Esophagus muscularis mucosa (tissue), 4 donors: ENCODE measurements at regions not wholly inside any gene's neighbourhood (a gene's known extent, or its start where the extent isn't known, plus 50 kb on each side); places are given as distances from the start of the nearest gene placed in this dataset.

Source experiments
- DNase-seq: peaks from one replicate; pipeline ENCODE4 v3.0.0-alpha.2; 2017; ENCODE audit errors: extremely low spot score
- H3K27ac ChIP-seq, 4 donors: fragments of 200-600 bp; sonication (generic); replicated peaks in 1 of 4; 1 replicate in 3 of 4; 2 replicates in 1 of 4; pipeline ENCODE4 v1.5.1; 2016 to 2019; ENCODE audit warnings: mild to moderate bottlenecking in 1 of 4
- H3K27me3 ChIP-seq, 4 donors: fragments of 200-600 bp; sonication (generic); one replicate each; pipeline versions ENCODE4 v1.5.1 to v1.6.0; 2016 to 2019
- H3K36me3 ChIP-seq, 4 donors: fragments of 200-600 bp; sonication (generic); one replicate each; pipeline ENCODE4 v1.5.1; 2016 to 2019
- H3K4me1 ChIP-seq, 4 donors: fragments of 200-600 bp; sonication (generic); one replicate each; pipeline ENCODE4 v1.5.1; 2016 to 2019
- H3K4me3 ChIP-seq, 4 donors: fragments of 200-600 bp; sonication (generic); 1 replicate in 2 of 4; 2 replicates in 2 of 4; pipeline ENCODE4 v1.5.1; 2016 to 2019; ENCODE audit warnings: mild to moderate bottlenecking in 4 of 4, moderate library complexity in 1 of 4
- H3K9me3 ChIP-seq, 4 donors: fragments of 200-600 bp; sonication (generic); 1 replicate in 3 of 4; 2 replicates in 1 of 4; pipeline ENCODE4 v1.5.1; 2016 to 2019
- EP300 ChIP-seq: sonication (generic); formaldehyde crosslinking; IDR thresholded peaks from one replicate; pipeline ENCODE4 v1.6.1; 2017; ENCODE audit warnings: antibody characterized with exemption
- POLR2A ChIP-seq: fragments of 450-650 bp; IDR thresholded peaks from one replicate; pipeline ENCODE4 v1.6.1; 2017; ENCODE audit warnings: antibody characterized with exemption, moderate library complexity, mild to moderate bottlenecking, low read depth
- POLR2AphosphoS5 ChIP-seq, 2 donors: sonication (generic); formaldehyde crosslinking; IDR thresholded peaks; one replicate each; pipeline ENCODE4 v1.6.1; 2017; ENCODE audit warnings: antibody characterized with exemption in 2 of 2
- WGBS: methylation state at CpG from one replicate; pipeline ENCODE4 v1.1.5; 2018; 5-methylcytosine and 5-hydroxymethylcytosine counted together
- intact Hi-C: fragments of 100-400 bp; cut with DNase I; formaldehyde crosslinking; loops from one replicate; pipeline ENCODE4 v1.15.1; 2023
- TF ChIP-seq, protein P1 (sequence below), 3 experiments: fragments of 200-600 bp in 2 of 3; fragments of 450-650 bp in 1 of 3; sonication (generic) in 2 of 3; IDR thresholded peaks; one replicate each; pipeline ENCODE4 v1.5.1; 2017 to 2019; ENCODE audit warnings: antibody characterized with exemption in 3 of 3, mild to moderate bottlenecking in 2 of 3, moderate library complexity in 1 of 3

DNA sequence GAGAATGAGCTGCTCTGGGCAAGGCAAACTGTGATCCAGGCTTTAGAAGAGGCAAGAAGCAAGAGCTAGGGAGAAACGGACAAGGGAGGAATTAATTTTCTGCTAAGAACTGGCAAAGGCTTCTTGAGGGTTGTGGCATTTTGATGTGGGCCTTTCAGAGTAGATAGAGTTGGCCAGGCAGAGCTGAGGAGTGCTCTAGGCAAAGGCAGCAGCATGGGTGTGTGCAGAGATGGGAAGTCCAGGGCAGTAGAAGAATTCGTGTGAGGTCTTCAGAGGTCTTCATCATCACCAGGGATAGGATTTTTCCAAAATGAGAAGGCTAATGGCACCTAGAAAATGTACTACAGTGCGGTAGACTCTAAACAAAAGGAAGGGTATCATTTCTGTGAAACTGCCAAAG is 237.8 kb downstream of the LTN1 start:
- Histone ChIP-seq H3K4me3 (no peak overlapping the region), H3K27me3 (no peaks in the 10 kb centered on the region), H3K9me3 (no peaks in the 10 kb centered on the region), H3K27ac (peak overlapping the region; percentile 80 to 92 (median 88)), H3K4me1 (peaks cover 41 to 63% (median 51%) of the 10 kb centered on the region in 4 donors), H3K36me3 (no peaks in the 10 kb centered on the region)
- no peak for DNase-seq
- 55% methylated on average over 3 of the region's 3 CpGs for WGBS
- intact Hi-C loops = no loop called here
- TF ChIP-seq, protein P1, sequence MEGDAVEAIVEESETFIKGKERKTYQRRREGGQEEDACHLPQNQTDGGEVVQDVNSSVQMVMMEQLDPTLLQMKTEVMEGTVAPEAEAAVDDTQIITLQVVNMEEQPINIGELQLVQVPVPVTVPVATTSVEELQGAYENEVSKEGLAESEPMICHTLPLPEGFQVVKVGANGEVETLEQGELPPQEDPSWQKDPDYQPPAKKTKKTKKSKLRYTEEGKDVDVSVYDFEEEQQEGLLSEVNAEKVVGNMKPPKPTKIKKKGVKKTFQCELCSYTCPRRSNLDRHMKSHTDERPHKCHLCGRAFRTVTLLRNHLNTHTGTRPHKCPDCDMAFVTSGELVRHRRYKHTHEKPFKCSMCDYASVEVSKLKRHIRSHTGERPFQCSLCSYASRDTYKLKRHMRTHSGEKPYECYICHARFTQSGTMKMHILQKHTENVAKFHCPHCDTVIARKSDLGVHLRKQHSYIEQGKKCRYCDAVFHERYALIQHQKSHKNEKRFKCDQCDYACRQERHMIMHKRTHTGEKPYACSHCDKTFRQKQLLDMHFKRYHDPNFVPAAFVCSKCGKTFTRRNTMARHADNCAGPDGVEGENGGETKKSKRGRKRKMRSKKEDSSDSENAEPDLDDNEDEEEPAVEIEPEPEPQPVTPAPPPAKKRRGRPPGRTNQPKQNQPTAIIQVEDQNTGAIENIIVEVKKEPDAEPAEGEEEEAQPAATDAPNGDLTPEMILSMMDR (IDR thresholded peaks at IDR 0.05) = no peak
- TF ChIP-seq POLR2A = no peak
- no peak for TF ChIP-seq EP300
- no peak for TF ChIP-seq POLR2AphosphoS5 (IDR thresholded peaks at IDR 0.05)

DNA sequence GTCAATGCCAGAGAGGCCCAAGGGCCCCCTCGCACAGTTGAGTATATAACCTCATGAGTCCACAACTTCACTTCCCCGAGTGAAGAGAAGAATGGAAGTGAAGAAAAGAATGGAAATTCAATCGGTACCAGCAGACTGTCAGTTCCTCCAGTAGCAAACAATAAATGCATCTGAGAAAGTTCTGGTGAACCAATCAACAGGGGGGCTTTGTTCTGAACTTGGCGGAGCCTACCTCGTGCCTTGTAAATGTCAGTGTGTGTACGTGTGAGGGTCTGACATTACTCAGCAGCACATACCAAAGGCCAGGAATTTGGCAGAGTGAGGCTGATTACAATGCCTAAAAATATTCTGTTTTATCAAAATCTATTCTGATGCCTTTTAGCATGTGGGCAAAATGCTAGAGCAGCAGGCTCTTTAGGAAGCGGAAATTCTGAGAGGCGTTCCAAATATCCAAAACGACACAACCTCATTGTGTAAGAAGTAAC is 238.5 kb downstream of the LTN1 start:
- 22% methylated on average over 9 of the region's 9 CpGs for WGBS
- no peak for DNase-seq
- intact Hi-C loops = no loop called here
- Histone ChIP-seq H3K27ac (peak overlapping the region; percentile 80 to 92 (median 88)), H3K4me1 (peaks cover 48 to 66% (median 57%) of the 10 kb centered on the region in 4 donors), H3K4me3 (peak overlapping the region in 1 of 4 donors; percentile 29), H3K9me3 (no peaks in the 10 kb centered on the region), H3K36me3 (no peaks in the 10 kb centered on the region), H3K27me3 (no peaks in the 10 kb centered on the region)
- peak; percentile 75 for TF ChIP-seq EP300
- peak; percentile 55 to 89 for TF ChIP-seq POLR2AphosphoS5 (IDR thresholded peaks at IDR 0.05)
- no peak for TF ChIP-seq POLR2A
- TF ChIP-seq, protein P1 (IDR thresholded peaks at IDR 0.05) = no peak

DNA sequence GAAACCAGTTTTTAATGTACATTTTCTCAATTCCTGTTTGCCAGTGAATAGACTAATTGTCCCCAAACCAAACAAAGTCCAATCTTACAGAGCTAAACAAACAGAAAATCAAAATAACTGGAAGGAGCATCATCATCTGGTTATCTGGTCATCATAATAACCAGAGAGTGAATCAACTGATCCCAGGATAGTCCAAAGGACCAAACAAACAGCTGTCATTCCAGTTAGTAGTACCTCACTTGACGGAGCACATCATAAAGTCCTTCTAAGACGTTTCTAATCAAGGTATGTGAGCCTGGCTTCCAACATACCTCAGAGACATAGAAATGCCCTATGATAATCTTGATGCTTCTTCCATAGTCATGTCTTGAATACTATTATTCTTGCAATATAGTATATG is 240.5 kb downstream of the LTN1 start:
- no peak overlapping the region for H3K4me3 ChIP-seq
- no peaks in the 10 kb centered on the region for H3K9me3 ChIP-seq
- no peaks in the 10 kb centered on the region for H3K36me3 ChIP-seq
- H3K27me3 ChIP-seq = no peaks in the 10 kb centered on the region
- 91% methylated on average over 2 of the region's 2 CpGs for WGBS
- TF ChIP-seq POLR2AphosphoS5 (IDR thresholded peaks at IDR 0.05) = no peak
- TF ChIP-seq POLR2A = no peak
- no peak for TF ChIP-seq EP300
- TF ChIP-seq, protein P1 (IDR thresholded peaks at IDR 0.05) = no peak
- H3K27ac ChIP-seq = peak overlapping the region; percentile 80 to 92 (median 88)
- peaks cover 41 to 53% (median 48%) of the 10 kb centered on the region in 4 donors for H3K4me1 ChIP-seq
- intact Hi-C loops = no loop called here
- no peak for DNase-seq

DNA sequence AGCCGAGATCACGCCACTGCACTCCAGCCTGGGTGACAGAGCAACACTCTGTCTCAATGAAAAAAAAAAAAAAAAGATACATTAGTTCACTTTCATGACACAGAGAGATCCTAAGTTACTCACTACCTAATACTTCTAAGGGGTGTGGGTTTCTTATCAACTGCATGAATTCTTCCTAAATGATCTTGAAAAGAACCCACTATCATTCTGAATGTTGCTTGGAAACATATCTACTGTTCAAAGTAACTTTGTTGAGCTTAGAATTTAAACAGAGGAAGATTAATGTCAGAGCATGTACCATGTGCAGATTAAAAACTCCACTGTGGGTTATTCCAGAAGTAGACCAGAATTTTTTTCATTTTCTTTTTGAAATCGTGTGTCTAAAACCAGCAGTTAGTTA is 241.5 kb downstream of the LTN1 start:
- H3K4me1 ChIP-seq = peaks cover 39 to 58% (median 51%) of the 10 kb centered on the region in 4 donors
- peak overlapping the region; percentile 80 to 92 (median 88) for H3K27ac ChIP-seq
- intact Hi-C loops = no loop called here

More for the DNA sequence above, 241.5 kb downstream of the LTN1 start:
- Histone ChIP-seq H3K27me3 (no peaks in the 10 kb centered on the region), H3K36me3 (no peaks in the 10 kb centered on the region), H3K4me3 (no peak overlapping the region), H3K9me3 (no peaks in the 10 kb centered on the region)
- TF ChIP-seq POLR2AphosphoS5 (IDR thresholded peaks at IDR 0.05) (no peak), EP300 (no peak), POLR2A (no peak)
- TF ChIP-seq, protein P1 (IDR thresholded peaks at IDR 0.05) = no peak
- 84% methylated on average over 3 of the region's 3 CpGs for WGBS
- no peak for DNase-seq
